Lower lobe of right lung (tissue), 2 donors: ENCODE measurements at regions not wholly inside any gene's neighbourhood (a gene's known extent, or its start where the extent isn't known, plus 50 kb on each side); places are given as distances from the start of the nearest gene placed in this dataset.

Experiments used
- ATAC-seq, 2 donors: fragments of 200-7000 bp; cut with Tn5 transposase; one replicate each; pipeline ENCODE4 v1.9.1; 2020 to 2022; ENCODE audit warnings: mild to moderate bottlenecking in 2 of 2, moderate library complexity in 2 of 2
- DNase-seq: peaks from one replicate; pipeline ENCODE4 v3.0.0-alpha.2; 2020
- H3K27ac ChIP-seq: fragments of 200-600 bp; one replicate; pipeline ENCODE4 v1.8.0; 2022
- H3K27me3 ChIP-seq: fragments of 200-600 bp; one replicate; pipeline ENCODE4 v1.8.0; 2022; ENCODE audit warnings: low read depth
- H3K36me3 ChIP-seq: fragments of 200-600 bp; one replicate; pipeline ENCODE4 v1.8.0; 2022; ENCODE audit warnings: mild to moderate bottlenecking
- H3K4me1 ChIP-seq: fragments of 200-600 bp; one replicate; pipeline ENCODE4 v1.8.0; 2022
- H3K4me3 ChIP-seq: fragments of 200-600 bp; one replicate; pipeline ENCODE4 v1.8.0; 2022; ENCODE audit warnings: mild to moderate bottlenecking
- H3K9me3 ChIP-seq: fragments of 200-600 bp; one replicate; pipeline ENCODE4 v1.8.0; 2022
- CTCF ChIP-seq: fragments of 200-600 bp; IDR thresholded peaks from one replicate; pipeline ENCODE4 v1.8.0; 2022; ENCODE audit warnings: antibody characterized with exemption, mild to moderate bottlenecking
- intact Hi-C: fragments of 100-400 bp; cut with DNase I; formaldehyde crosslinking; loops from one replicate; pipeline ENCODE4 v1.11.0; 2022
- donor health status: DM: no; HTN: yes; CAD: no; lungs with severe emphysema.

GRCh38 chr5:174514983-174515394, 209.4 kb upstream of the MSX2 start:
- ATAC-seq, result no peak
- no peak overlapping the region for H3K27ac ChIP-seq
- no peaks in the 10 kb centered on the region for H3K4me1 ChIP-seq
- no peaks in the 10 kb centered on the region for H3K9me3 ChIP-seq
- H3K27me3 ChIP-seq, result peaks cover 40% of the 10 kb centered on the region
- DNase-seq, result no peak
- no peak overlapping the region for H3K4me3 ChIP-seq
- no peak for TF ChIP-seq CTCF
- intact Hi-C loops, result no loop called here
- H3K36me3 ChIP-seq, result no peaks in the 10 kb centered on the region

GRCh38 chr5:174516741-174517140, 207.6 kb upstream of the MSX2 start:
- no peak for ATAC-seq
- intact Hi-C loops, result no loop called here

GRCh38 chr5:174518512-174518911, 205.9 kb upstream of the MSX2 start:
- H3K4me3 ChIP-seq, result no peak overlapping the region
- H3K27me3 ChIP-seq, result peaks cover 48% of the 10 kb centered on the region
- no peak for TF ChIP-seq CTCF
- H3K4me1 ChIP-seq, result no peaks in the 10 kb centered on the region
- H3K27ac ChIP-seq, result no peak overlapping the region
- H3K9me3 ChIP-seq, result no peaks in the 10 kb centered on the region
- no peak for DNase-seq
- ATAC-seq, result no peak
- intact Hi-C loops, result no loop called here
- H3K36me3 ChIP-seq, result no peaks in the 10 kb centered on the region

More at GRCh38 chr5:174516741-174517140, 207.6 kb upstream of the MSX2 start:
- Histone ChIP-seq H3K27me3 (peaks cover 55% of the 10 kb centered on the region), H3K4me3 (no peak overlapping the region), H3K4me1 (no peaks in the 10 kb centered on the region), H3K36me3 (no peaks in the 10 kb centered on the region), H3K27ac (no peak overlapping the region), H3K9me3 (no peaks in the 10 kb centered on the region)
- DNase-seq, result no peak
- TF ChIP-seq CTCF, result no peak

GRCh38 chr5:174520420-174521396, 203.7 kb upstream of the MSX2 start:
- H3K27me3 ChIP-seq, result peaks cover 40% of the 10 kb centered on the region
- H3K27ac ChIP-seq, result no peak overlapping the region
- H3K4me1 ChIP-seq, result no peaks in the 10 kb centered on the region
- no peak for ATAC-seq
- intact Hi-C loops, result no loop called here
- H3K36me3 ChIP-seq, result no peaks in the 10 kb centered on the region
- no peak for TF ChIP-seq CTCF
- DNase-seq, result no peak
- no peaks in the 10 kb centered on the region for H3K9me3 ChIP-seq
- H3K4me3 ChIP-seq, result no peak overlapping the region

GRCh38 chr5:174521449-174521848, 202.9 kb upstream of the MSX2 start:
- Histone ChIP-seq H3K4me3 (no peak overlapping the region), H3K27me3 (peaks cover 46% of the 10 kb centered on the region), H3K9me3 (no peaks in the 10 kb centered on the region), H3K36me3 (no peaks in the 10 kb centered on the region), H3K27ac (no peak overlapping the region), H3K4me1 (no peaks in the 10 kb centered on the region)
- ATAC-seq (no peak), DNase-seq (no peak)
- intact Hi-C loops, result no loop called here
- no peak for TF ChIP-seq CTCF
